SU-DHL-6 (cell line): ENCODE measurements at regions not wholly inside any gene's neighbourhood (a gene's known extent, or its start where the extent isn't known, plus 50 kb on each side); places are given as distances from the start of the nearest gene placed in this dataset.

Experiments used
- EZH2phosphoT487 ChIP-seq: fragments of 200-600 bp; sonication (generic), shearing (Covaris generic); conservative IDR thresholded peaks from 2 replicates; pipeline ENCODE4 v1.6.1; 2018; ENCODE audit warnings: mild to moderate bottlenecking, antibody characterized with exemption, low read length, moderate library complexity, mixed read lengths
- TF ChIP-seq, protein P1 (sequence below): fragments of 200-600 bp; sonication (generic); IDR thresholded peaks from one replicate; pipeline ENCODE4 v1.5.1; 2017; ENCODE audit warnings: antibody characterized with exemption, mild to moderate bottlenecking, low read length, moderate library complexity; ENCODE audit not compliant: insufficient read depth, poor library complexity, severe bottlenecking

GRCh38 chr7:54186336-54186735 lies 355.8 kb upstream of the VSTM2A start:
- TF ChIP-seq, protein P1, sequence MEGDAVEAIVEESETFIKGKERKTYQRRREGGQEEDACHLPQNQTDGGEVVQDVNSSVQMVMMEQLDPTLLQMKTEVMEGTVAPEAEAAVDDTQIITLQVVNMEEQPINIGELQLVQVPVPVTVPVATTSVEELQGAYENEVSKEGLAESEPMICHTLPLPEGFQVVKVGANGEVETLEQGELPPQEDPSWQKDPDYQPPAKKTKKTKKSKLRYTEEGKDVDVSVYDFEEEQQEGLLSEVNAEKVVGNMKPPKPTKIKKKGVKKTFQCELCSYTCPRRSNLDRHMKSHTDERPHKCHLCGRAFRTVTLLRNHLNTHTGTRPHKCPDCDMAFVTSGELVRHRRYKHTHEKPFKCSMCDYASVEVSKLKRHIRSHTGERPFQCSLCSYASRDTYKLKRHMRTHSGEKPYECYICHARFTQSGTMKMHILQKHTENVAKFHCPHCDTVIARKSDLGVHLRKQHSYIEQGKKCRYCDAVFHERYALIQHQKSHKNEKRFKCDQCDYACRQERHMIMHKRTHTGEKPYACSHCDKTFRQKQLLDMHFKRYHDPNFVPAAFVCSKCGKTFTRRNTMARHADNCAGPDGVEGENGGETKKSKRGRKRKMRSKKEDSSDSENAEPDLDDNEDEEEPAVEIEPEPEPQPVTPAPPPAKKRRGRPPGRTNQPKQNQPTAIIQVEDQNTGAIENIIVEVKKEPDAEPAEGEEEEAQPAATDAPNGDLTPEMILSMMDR, result no peak
- no peak for TF ChIP-seq EZH2phosphoT487
